WTC11 (cell line): ENCODE measurements at regions not wholly inside any gene's neighbourhood (a gene's known extent, or its start where the extent isn't known, plus 50 kb on each side); places are given as distances from the start of the nearest gene placed in this dataset.

Source experiments
- ATAC-seq: fragments of 200-7000 bp; cut with Tn5 transposase; 2 replicates; pipeline ENCODE4 v1.10.0; 2021; ENCODE audit warnings: mild to moderate bottlenecking, moderate library complexity
- CTCF ChIA-PET: fragments of 300-600 bp; sonication (Branson Sonifier 250); formaldehyde crosslinking; loops from one replicate; lab custom pipeline; 2021; ENCODE audit warnings: antibody characterized with exemption; lab: Charles Lee
- POLR2A ChIA-PET: fragments of 350-600 bp; sonication (Branson Sonifier 250); formaldehyde crosslinking; loops from one replicate; lab custom pipeline; 2021; ENCODE audit warnings: antibody characterized with exemption; lab: Charles Lee
- DNase-seq: peaks from one replicate; pipeline ENCODE4 v3.0.0; 2021; ENCODE audit warnings: low spot score
- H3K27ac Mint-ChIP-seq: 2 replicates; pipeline ENCODE4 v1.8.0; 2021; ENCODE audit warnings: mixed read lengths
- H3K27me3 Mint-ChIP-seq: 2 replicates; pipeline ENCODE4 v1.8.0; 2021; ENCODE audit warnings: low read depth, mild to moderate bottlenecking, moderate library complexity, mixed read lengths
- H3K36me3 Mint-ChIP-seq: 2 replicates; pipeline ENCODE4 v1.8.0; 2021; ENCODE audit warnings: mixed read lengths
- H3K4me1 Mint-ChIP-seq: 2 replicates; pipeline ENCODE4 v1.8.0; 2022; ENCODE audit warnings: mixed read lengths
- H3K4me3 Mint-ChIP-seq: 2 replicates; pipeline ENCODE4 v1.8.0; 2021; ENCODE audit warnings: mild to moderate bottlenecking, moderate library complexity, mixed read lengths
- H3K9me3 Mint-ChIP-seq: 2 replicates; pipeline ENCODE4 v1.8.0; 2021; ENCODE audit warnings: mixed read lengths
- ATF1 ChIP-seq: sonication (generic); formaldehyde crosslinking; IDR thresholded peaks from 2 replicates; pipeline ENCODE4 v1.8.1; 2023; ENCODE audit warnings: mild to moderate bottlenecking, moderate library complexity, missing genetic modification reagents
- CREM ChIP-seq: sonication (generic); formaldehyde crosslinking; IDR thresholded peaks from 2 replicates; pipeline ENCODE4 v1.8.1; 2022; ENCODE audit warnings: mild to moderate bottlenecking, missing genetic modification reagents, moderate library complexity
- EMX1 ChIP-seq: fragments of 250-450 bp; sonication (Bioruptor Pico); IDR thresholded peaks from 2 replicates; pipeline ENCODE4 v1.8.0; 2021; ENCODE audit warnings: mild to moderate bottlenecking
- FOXJ3 ChIP-seq: sonication (generic); formaldehyde crosslinking; IDR thresholded peaks from 2 replicates; pipeline ENCODE4 v1.9.0; 2021; ENCODE audit warnings: missing genetic modification reagents, mild to moderate bottlenecking, borderline replicate concordance
- FOXP1 ChIP-seq: sonication (generic); formaldehyde crosslinking; IDR thresholded peaks from 2 replicates; pipeline ENCODE4 v1.8.0; 2022; ENCODE audit warnings: missing genetic modification reagents, mild to moderate bottlenecking, moderate library complexity, borderline replicate concordance
- GABPB1 ChIP-seq: sonication (generic); formaldehyde crosslinking; IDR thresholded peaks from 2 replicates; pipeline ENCODE4 v1.8.1; 2023; ENCODE audit warnings: mild to moderate bottlenecking, missing genetic modification reagents
- GRHL2 ChIP-seq: fragments of 250-450 bp; sonication (Bioruptor Pico); IDR thresholded peaks from 2 replicates; pipeline ENCODE4 v1.8.0; 2022; ENCODE audit warnings: mild to moderate bottlenecking, moderate library complexity; ENCODE audit not compliant: insufficient replicate concordance, severe bottlenecking
- JAZF1 ChIP-seq: fragments of 250-450 bp; sonication (Bioruptor Pico); IDR thresholded peaks from 2 replicates; pipeline ENCODE4 v1.9.0; 2021; ENCODE audit warnings: moderate library complexity, mild to moderate bottlenecking, inconsistent platforms
- KAT7 ChIP-seq: sonication (generic); formaldehyde crosslinking; IDR thresholded peaks from 2 replicates; pipeline ENCODE4 v1.8.1; 2023; ENCODE audit warnings: missing genetic modification reagents, mild to moderate bottlenecking, borderline replicate concordance
- MXD4 ChIP-seq: fragments of 250-450 bp; sonication (Bioruptor Pico); IDR thresholded peaks from 2 replicates; pipeline ENCODE4 v1.8.0; 2021; ENCODE audit warnings: mild to moderate bottlenecking, moderate library complexity, borderline replicate concordance
- MYBL2 ChIP-seq: sonication (generic); formaldehyde crosslinking; IDR thresholded peaks from 2 replicates; pipeline ENCODE4 v1.8.1; 2023; ENCODE audit warnings: mild to moderate bottlenecking, moderate library complexity, missing genetic modification reagents
- NFYB ChIP-seq: sonication (generic); formaldehyde crosslinking; conservative IDR thresholded peaks from 2 replicates; pipeline ENCODE4 v1.8.0; 2022; ENCODE audit warnings: low read depth, missing genetic modification reagents
- NR2C2 ChIP-seq: sonication (generic); formaldehyde crosslinking; IDR thresholded peaks from 2 replicates; pipeline ENCODE4 v1.8.0; 2022; ENCODE audit warnings: mild to moderate bottlenecking, missing genetic modification reagents
- NR3C1 ChIP-seq: sonication (generic); formaldehyde crosslinking; conservative IDR thresholded peaks from 2 replicates; pipeline ENCODE4 v1.8.1; 2023; ENCODE audit warnings: low read depth, mild to moderate bottlenecking, missing genetic modification reagents
- SMAD3 ChIP-seq: sonication (generic); formaldehyde crosslinking; IDR thresholded peaks from 2 replicates; pipeline ENCODE4 v1.8.0; 2022; ENCODE audit warnings: missing genetic modification reagents, mild to moderate bottlenecking, borderline replicate concordance
- STAT6 ChIP-seq: sonication (generic); formaldehyde crosslinking; conservative IDR thresholded peaks from 2 replicates; pipeline ENCODE4 v1.8.1; 2023; ENCODE audit warnings: mild to moderate bottlenecking, low read depth, missing genetic modification reagents, moderate library complexity
- TEAD4 ChIP-seq: sonication (generic); formaldehyde crosslinking; IDR thresholded peaks from 2 replicates; pipeline ENCODE4 v1.8.0; 2022; ENCODE audit warnings: mild to moderate bottlenecking, missing genetic modification reagents
- ZBTB21 ChIP-seq: sonication (generic); formaldehyde crosslinking; IDR thresholded peaks from 2 replicates; pipeline ENCODE4 v1.8.1; 2023; ENCODE audit warnings: mild to moderate bottlenecking, missing genetic modification reagents, borderline replicate concordance
- ZNF121 ChIP-seq: sonication (generic); formaldehyde crosslinking; IDR thresholded peaks from 2 replicates; pipeline ENCODE4 v1.8.0; 2023; ENCODE audit warnings: missing genetic modification reagents
- ZNF138 ChIP-seq: sonication (generic); formaldehyde crosslinking; conservative IDR thresholded peaks from 2 replicates; pipeline ENCODE4 v1.8.1; 2022; ENCODE audit warnings: mild to moderate bottlenecking, moderate library complexity, missing genetic modification reagents
- ZNF219 ChIP-seq: sonication (generic); formaldehyde crosslinking; IDR thresholded peaks from 2 replicates; pipeline ENCODE4 v1.8.0; 2023; ENCODE audit warnings: missing genetic modification reagents, mild to moderate bottlenecking, borderline replicate concordance
- ZNF263 ChIP-seq: sonication (generic); formaldehyde crosslinking; IDR thresholded peaks from 2 replicates; pipeline ENCODE4 v1.8.1; 2022; ENCODE audit warnings: low read depth, mild to moderate bottlenecking, moderate library complexity, missing genetic modification reagents
- ZNF317 ChIP-seq: sonication (generic); formaldehyde crosslinking; IDR thresholded peaks from 2 replicates; pipeline ENCODE4 v1.8.1; 2023; ENCODE audit warnings: low read depth, mild to moderate bottlenecking, moderate library complexity, missing genetic modification reagents, borderline replicate concordance
- ZNF396 ChIP-seq: fragments of 250-450 bp; sonication (Bioruptor Pico); IDR thresholded peaks from 2 replicates; pipeline ENCODE4 v1.8.0; 2021; ENCODE audit warnings: mild to moderate bottlenecking, moderate library complexity, borderline replicate concordance
- ZNF416 ChIP-seq: fragments of 250-450 bp; sonication (Bioruptor Pico); IDR thresholded peaks from 2 replicates; pipeline ENCODE4 v1.9.0; 2021; ENCODE audit warnings: mild to moderate bottlenecking, inconsistent platforms
- TF ChIP-seq, protein P1 (sequence below): fragments of 250-450 bp; sonication (Bioruptor Pico); conservative IDR thresholded peaks from 2 replicates; pipeline ENCODE4 v1.9.0; 2021; ENCODE audit warnings: mild to moderate bottlenecking
- TF ChIP-seq, protein P2 (sequence below): sonication (generic); formaldehyde crosslinking; IDR thresholded peaks from 2 replicates; pipeline ENCODE4 v1.8.0; 2023; ENCODE audit warnings: mild to moderate bottlenecking, missing genetic modification reagents

DNA sequence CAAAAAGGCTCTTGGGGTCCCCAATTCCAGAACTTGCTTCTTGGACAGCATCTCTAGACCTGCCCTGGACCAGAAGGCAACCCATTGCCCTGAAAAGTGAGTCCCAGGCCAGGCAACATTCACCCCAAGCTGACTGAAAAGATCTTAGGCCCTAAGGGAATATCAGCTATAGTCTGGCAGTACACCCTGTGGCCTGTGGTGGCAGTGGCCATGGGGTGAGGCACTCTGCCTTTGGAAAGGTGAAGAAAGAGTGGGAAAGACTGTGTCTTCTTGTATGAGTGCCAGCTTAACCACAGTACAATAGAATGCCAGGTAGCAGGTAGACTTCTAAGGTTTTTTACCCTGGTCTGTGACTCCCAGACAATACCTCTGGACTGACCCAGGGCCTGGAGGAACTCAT, 564.5 kb downstream of the CDH8 start (continued):
- TF ChIP-seq ZNF317: no peak
- TF ChIP-seq EMX1: no peak
- TF ChIP-seq NFYB (CRISPR knock-in tag): no peak
- TF ChIP-seq ZNF219: no peak
- TF ChIP-seq, all 79 proteins: peak for 0

GRCh38 chr16:61471023-61471422, 565.2 kb downstream of the CDH8 start:
- Mint-ChIP-seq H3K36me3 (no peaks in the 10 kb centered on the region), H3K27me3 (no peaks in the 10 kb centered on the region), H3K4me1 (no peaks in the 10 kb centered on the region), H3K9me3 (peaks cover 18% of the 10 kb centered on the region), H3K27ac (no peak overlapping the region), H3K4me3 (no peak overlapping the region)
- ATAC-seq (no peak), DNase-seq (no peak)
- TF ChIP-seq MYBL2 (no peak), STAT6 (CRISPR knock-in tag) (no peak)
- ChIA-PET POLR2A (no interaction called here), CTCF (interaction anchor here (0.9 kb wide), 1 partner anchor 13 kb away, joined by 3 read pairs; no protein-coding TSS in a partner anchor)

DNA sequence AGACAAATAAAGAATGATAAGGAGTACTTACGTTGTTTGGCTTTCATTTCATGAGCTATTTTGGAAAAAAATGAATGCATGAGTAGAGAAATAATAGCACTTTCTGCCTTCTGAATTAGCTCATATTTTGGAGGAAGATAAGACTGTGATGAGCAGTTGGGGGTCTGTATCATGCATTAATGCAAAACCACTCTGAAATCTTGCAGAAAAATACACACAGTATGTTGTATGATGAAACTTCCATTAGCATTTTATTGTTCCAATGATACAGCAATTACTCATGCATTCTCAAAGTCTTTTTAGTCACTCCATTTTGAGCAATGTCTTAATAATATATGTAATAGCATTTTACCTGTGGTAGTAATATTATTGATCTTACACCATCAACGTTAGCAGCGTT, 571.0 kb downstream of the CDH8 start:
- H3K27me3 Mint-ChIP-seq: no peaks in the 10 kb centered on the region
- H3K4me1 Mint-ChIP-seq: no peaks in the 10 kb centered on the region
- TF ChIP-seq KAT7 (CRISPR knock-in tag) (no peak), ZNF121 (CRISPR knock-in tag) (no peak), FOXJ3 (no peak), FOXP1 (CRISPR knock-in tag) (no peak)
- no peak overlapping the region for H3K4me3 Mint-ChIP-seq
- no peak overlapping the region for H3K27ac Mint-ChIP-seq
- peaks cover 4% of the 10 kb centered on the region; the same call in 1 of the 2 replicates for H3K9me3 Mint-ChIP-seq
- ATAC-seq (no peak), DNase-seq (no peak)
- CTCF ChIA-PET: no interaction called here
- POLR2A ChIA-PET: no interaction called here
- no peaks in the 10 kb centered on the region for H3K36me3 Mint-ChIP-seq

DNA sequence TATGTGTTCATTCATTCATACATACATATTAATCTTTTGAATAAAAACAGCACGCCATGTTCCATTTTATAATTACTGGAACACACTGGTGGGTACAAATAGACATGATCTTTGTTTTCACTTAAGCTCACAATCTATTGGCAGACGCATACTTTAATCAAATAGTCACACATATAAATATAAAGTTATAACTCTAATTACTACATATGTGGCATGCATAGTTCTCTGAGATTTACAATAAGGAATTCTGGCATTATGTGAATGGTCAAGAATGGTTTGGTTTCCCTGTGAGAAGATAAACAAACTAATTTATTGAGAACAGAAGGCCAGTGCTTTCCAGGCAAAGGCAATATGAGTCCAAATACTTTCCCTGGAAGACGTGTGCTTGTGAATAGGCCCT, 576.2 kb downstream of the CDH8 start:
- POLR2A ChIA-PET: no interaction called here
- CTCF ChIA-PET: no interaction called here
- DNase-seq (no peak), ATAC-seq (no peak)
- Mint-ChIP-seq H3K4me1 (no peaks in the 10 kb centered on the region), H3K4me3 (no peak overlapping the region), H3K27me3 (no peaks in the 10 kb centered on the region), H3K27ac (no peak overlapping the region), H3K9me3 (peaks cover 4% of the 10 kb centered on the region; the same call in 1 of the 2 replicates), H3K36me3 (no peaks in the 10 kb centered on the region)
- TF ChIP-seq, protein P1, sequence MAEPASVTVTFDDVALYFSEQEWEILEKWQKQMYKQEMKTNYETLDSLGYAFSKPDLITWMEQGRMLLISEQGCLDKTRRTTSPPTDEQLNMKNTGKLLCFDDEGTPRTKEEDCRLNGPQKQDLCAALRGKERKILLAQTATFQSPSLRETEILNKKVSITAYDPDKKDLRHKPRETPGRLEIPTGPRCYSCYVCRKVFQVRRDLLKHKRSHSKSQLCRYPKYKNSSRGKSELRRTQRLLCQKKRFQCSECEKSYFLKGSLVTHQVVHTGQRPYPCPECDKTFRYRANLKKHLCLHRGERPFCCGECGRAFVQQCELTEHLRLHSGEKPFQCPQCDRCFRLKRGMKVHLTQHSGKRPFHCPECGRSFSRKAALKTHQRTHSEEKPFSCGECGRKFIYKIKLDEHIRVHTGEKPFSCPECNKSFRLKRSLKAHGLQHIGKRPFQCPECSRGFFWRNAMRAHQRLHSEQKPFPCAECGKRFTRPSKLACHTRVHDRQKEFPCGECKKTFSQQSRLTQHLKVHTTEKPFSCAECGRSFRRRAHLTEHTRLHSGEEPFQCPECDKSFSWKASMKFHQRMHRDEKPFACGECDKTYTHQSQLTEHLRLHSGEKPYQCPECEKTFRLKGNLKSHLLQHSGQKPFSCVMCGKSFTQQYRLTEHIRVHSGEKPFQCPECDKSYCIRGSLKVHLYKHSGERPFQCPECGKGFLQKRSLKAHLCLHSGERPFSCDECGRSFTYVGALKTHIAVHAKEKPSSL (CRISPR knock-in tag): no peak
- no peak for TF ChIP-seq NR2C2 (CRISPR knock-in tag)
- TF ChIP-seq ZNF138 (CRISPR knock-in tag): no peak
- TF ChIP-seq TEAD4: no peak
- TF ChIP-seq ZNF396 (CRISPR knock-in tag): no peak
- no peak for TF ChIP-seq CREM (CRISPR knock-in tag)
- no peak for TF ChIP-seq GRHL2 (CRISPR knock-in tag)
- TF ChIP-seq, protein P2, sequence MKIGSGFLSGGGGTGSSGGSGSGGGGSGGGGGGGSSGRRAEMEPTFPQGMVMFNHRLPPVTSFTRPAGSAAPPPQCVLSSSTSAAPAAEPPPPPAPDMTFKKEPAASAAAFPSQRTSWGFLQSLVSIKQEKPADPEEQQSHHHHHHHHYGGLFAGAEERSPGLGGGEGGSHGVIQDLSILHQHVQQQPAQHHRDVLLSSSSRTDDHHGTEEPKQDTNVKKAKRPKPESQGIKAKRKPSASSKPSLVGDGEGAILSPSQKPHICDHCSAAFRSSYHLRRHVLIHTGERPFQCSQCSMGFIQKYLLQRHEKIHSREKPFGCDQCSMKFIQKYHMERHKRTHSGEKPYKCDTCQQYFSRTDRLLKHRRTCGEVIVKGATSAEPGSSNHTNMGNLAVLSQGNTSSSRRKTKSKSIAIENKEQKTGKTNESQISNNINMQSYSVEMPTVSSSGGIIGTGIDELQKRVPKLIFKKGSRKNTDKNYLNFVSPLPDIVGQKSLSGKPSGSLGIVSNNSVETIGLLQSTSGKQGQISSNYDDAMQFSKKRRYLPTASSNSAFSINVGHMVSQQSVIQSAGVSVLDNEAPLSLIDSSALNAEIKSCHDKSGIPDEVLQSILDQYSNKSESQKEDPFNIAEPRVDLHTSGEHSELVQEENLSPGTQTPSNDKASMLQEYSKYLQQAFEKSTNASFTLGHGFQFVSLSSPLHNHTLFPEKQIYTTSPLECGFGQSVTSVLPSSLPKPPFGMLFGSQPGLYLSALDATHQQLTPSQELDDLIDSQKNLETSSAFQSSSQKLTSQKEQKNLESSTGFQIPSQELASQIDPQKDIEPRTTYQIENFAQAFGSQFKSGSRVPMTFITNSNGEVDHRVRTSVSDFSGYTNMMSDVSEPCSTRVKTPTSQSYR (CRISPR knock-in tag): no peak
- no peak for TF ChIP-seq MXD4
- TF ChIP-seq ZNF263 (CRISPR knock-in tag): no peak
- no peak for TF ChIP-seq ZNF416 (CRISPR knock-in tag)
- TF ChIP-seq ZNF317: no peak
- no peak for TF ChIP-seq NR3C1 (CRISPR knock-in tag)
- no peak for TF ChIP-seq GABPB1
- TF ChIP-seq ZBTB21: no peak
- TF ChIP-seq SMAD3 (CRISPR knock-in tag): no peak
- no peak for TF ChIP-seq ATF1 (CRISPR knock-in tag)
- no peak for TF ChIP-seq JAZF1 (CRISPR knock-in tag)
